SK-N-SH (cell line): ENCODE measurements at regions not wholly inside any gene's neighbourhood (a gene's known extent, or its start where the extent isn't known, plus 50 kb on each side); places are given as distances from the start of the nearest gene placed in this dataset.

Source experiments
- CTCF ChIA-PET: fragments of 300-600, 350-600 bp; formaldehyde crosslinking; extraction: SDS; loops from one replicate; lab custom pipeline; 2021; lab: Yijun Ruan, JAX
- POLR2A ChIA-PET: fragments of 350-600 bp; sonication (Branson Sonifier 250); formaldehyde crosslinking; extraction: SDS; loops from one replicate; lab custom pipeline; 2020; ENCODE audit warnings: antibody characterized with exemption, inconsistent platforms; lab: Yijun Ruan, JAX
- DNase-seq: peaks from one replicate; pipeline ENCODE4 v3.0.0; 2012
- H2AFZ ChIP-seq: fragments of 200-600 bp; sonication (generic); 2 replicates; pipeline ENCODE4 v1.8.1; 2016; ENCODE audit warnings: antibody characterized with exemption, mild to moderate bottlenecking, low read depth
- H3F3A ChIP-seq: fragments of 200-600 bp; sonication (generic); replicated peaks from 2 replicates; pipeline ENCODE3; 2016; ENCODE audit warnings: antibody characterized with exemption, mild to moderate bottlenecking; ENCODE audit not compliant: insufficient read depth
- H3K27ac ChIP-seq, 2 experiments: fragments of 200-500 bp in 1 of 2; fragments of 200-600 bp in 1 of 2; sonication (Bioruptor generic) in 1 of 2; sonication (generic), shearing (Covaris generic) in 1 of 2; 2 replicates each; pipeline versions ENCODE4 v1.5.1 to v1.6.1; 2014 to 2016; ENCODE audit warnings: low read depth in 2 of 2, inconsistent platforms in 1 of 2, low read length in 1 of 2, mild to moderate bottlenecking in 1 of 2, mixed read lengths in 1 of 2
- H3K27me3 ChIP-seq: fragments of 200-600 bp; sonication (generic), shearing (Covaris generic); 2 replicates; pipeline ENCODE4 v1.6.1; 2016; ENCODE audit warnings: mixed run types; ENCODE audit not compliant: insufficient read depth
- H3K36me3 ChIP-seq, 2 experiments: fragments of 200-500 bp in 1 of 2; fragments of 200-600 bp in 1 of 2; sonication (Bioruptor generic) in 1 of 2; sonication (generic) in 1 of 2; replicated peaks in 1 of 2; 2 replicates each; pipeline versions ENCODE3 to v1.5.1; 2014 to 2016; ENCODE audit warnings: low read length in 1 of 2, mild to moderate bottlenecking in 1 of 2; ENCODE audit not compliant: insufficient read depth in 2 of 2, control insufficient read depth in 1 of 2
- H3K4me1 ChIP-seq, 2 experiments: fragments of 200-500 bp in 1 of 2; fragments of 200-600 bp in 1 of 2; sonication (Bioruptor generic) in 1 of 2; sonication (generic), shearing (Covaris generic) in 1 of 2; 2 replicates each; pipeline versions ENCODE4 v1.5.1 to v1.6.1; 2014 to 2016; ENCODE audit warnings: low read depth in 1 of 2, low read length in 1 of 2, mixed run types in 1 of 2; ENCODE audit not compliant: insufficient read depth in 2 of 2, control insufficient read depth in 1 of 2
- H3K4me2 ChIP-seq: fragments of 200-600 bp; sonication (generic), shearing (Covaris generic); 2 replicates; pipeline ENCODE4 v1.6.1; 2017; ENCODE audit warnings: mixed run types
- H3K4me3 ChIP-seq, 2 experiments: fragments of 200-500 bp in 1 of 2; fragments of 200-600 bp in 1 of 2; sonication (Bioruptor generic) in 1 of 2; sonication (generic), shearing (Covaris generic) in 1 of 2; 2 replicates each; pipeline versions ENCODE4 v1.5.1 to v1.8.1; 2014 to 2016; ENCODE audit warnings: low read depth in 2 of 2, inconsistent platforms in 1 of 2, low read length in 1 of 2, mild to moderate bottlenecking in 1 of 2, mixed read lengths in 1 of 2, moderate library complexity in 1 of 2
- H3K79me2 ChIP-seq: fragments of 200-600 bp; sonication (generic); 2 replicates; pipeline ENCODE4 v1.8.1; 2017; ENCODE audit warnings: mild to moderate bottlenecking; ENCODE audit not compliant: insufficient read depth
- H3K9ac ChIP-seq: fragments of 200-600 bp; sonication (generic); 2 replicates; pipeline ENCODE4 v1.6.1; 2017; ENCODE audit warnings: mixed run types
- H3K9me2 ChIP-seq: fragments of 200-600 bp; sonication (generic); 2 replicates; pipeline ENCODE4 v1.6.1; 2017; ENCODE audit warnings: mixed run types
- H3K9me3 ChIP-seq: fragments of 200-600 bp; sonication (generic); 2 replicates; pipeline ENCODE4 v1.6.1; 2017; ENCODE audit warnings: mixed run types, mild to moderate bottlenecking, moderate library complexity
- H4K20me1 ChIP-seq: fragments of 200-600 bp; sonication (generic); 2 replicates; pipeline ENCODE4 v1.6.1; 2017; ENCODE audit warnings: mild to moderate bottlenecking, mixed run types; ENCODE audit not compliant: insufficient read depth
- CHD2 ChIP-seq: fragments of 150-350 bp; IDR thresholded peaks from 2 replicates; pipeline ENCODE4 v1.6.1; 2018; ENCODE audit warnings: low read length; ENCODE audit not compliant: partially characterized antibody
- ELF1 ChIP-seq: IDR thresholded peaks from 2 replicates; pipeline ENCODE4 v1.4.0; 2012
- EP300 ChIP-seq, 2 experiments: IDR thresholded peaks; 2 replicates each; pipeline versions ENCODE4 v1.4.0 to v1.6.1; 2012; ENCODE audit warnings: borderline replicate concordance in 1 of 2, low read depth in 1 of 2, low read length in 1 of 2
- EZH2phosphoT487 ChIP-seq: fragments of 200-600 bp; sonication (generic); IDR thresholded peaks from 2 replicates; pipeline ENCODE4 v1.6.1; 2017; ENCODE audit warnings: low read depth, mixed run types, mild to moderate bottlenecking, antibody characterized with exemption, moderate library complexity, borderline replicate concordance
- FOSL2 ChIP-seq: IDR thresholded peaks from 2 replicates; pipeline ENCODE4 v1.4.0; 2012; ENCODE audit warnings: low read depth, mild to moderate bottlenecking, moderate library complexity, borderline replicate concordance
- FOXJ3 ChIP-seq: sonication (generic); formaldehyde crosslinking; IDR thresholded peaks from 2 replicates; pipeline ENCODE4 v1.5.1; 2020; ENCODE audit warnings: mild to moderate bottlenecking, missing genetic modification reagents
- FOXM1 ChIP-seq: IDR thresholded peaks from 2 replicates; pipeline ENCODE4 v1.4.0; 2012; ENCODE audit warnings: low read depth, mild to moderate bottlenecking
- GABPA ChIP-seq: IDR thresholded peaks from 2 replicates; pipeline ENCODE4 v1.4.0; 2012; ENCODE audit warnings: low read depth, mild to moderate bottlenecking
- GATA2 ChIP-seq: sonication (generic); formaldehyde crosslinking; IDR thresholded peaks from 2 replicates; pipeline ENCODE4 v1.5.0; 2020; ENCODE audit warnings: mild to moderate bottlenecking, missing genetic modification reagents
- JUND ChIP-seq: IDR thresholded peaks from 2 replicates; pipeline ENCODE4 v1.4.0; 2012
- MEF2A ChIP-seq: IDR thresholded peaks from 2 replicates; pipeline ENCODE4 v1.4.0; 2012; ENCODE audit warnings: low read depth, borderline replicate concordance
- MXI1 ChIP-seq: IDR thresholded peaks from 2 replicates; pipeline ENCODE4 v1.6.1; 2012; ENCODE audit warnings: mild to moderate bottlenecking, low read depth, low read length, improper control_type of control experiment
- NFIC ChIP-seq: IDR thresholded peaks from 2 replicates; pipeline ENCODE4 v1.4.0; 2012; ENCODE audit warnings: borderline replicate concordance
- NRF1 ChIP-seq: IDR thresholded peaks from 2 replicates; pipeline ENCODE4 v1.6.1; 2012; ENCODE audit warnings: low read depth, mild to moderate bottlenecking, low read length
- POLR2AphosphoS5 ChIP-seq: IDR thresholded peaks from 2 replicates; pipeline ENCODE4 v1.6.1; 2012; ENCODE audit warnings: low read depth, low read length
- RAD21 ChIP-seq: IDR thresholded peaks from 2 replicates; pipeline ENCODE4 v1.6.1; 2012; ENCODE audit warnings: mild to moderate bottlenecking, low read length
- RCOR1 ChIP-seq: fragments of 150-350 bp; IDR thresholded peaks from 2 replicates; pipeline ENCODE4 v1.6.1; 2017; ENCODE audit warnings: antibody characterized with exemption, low read length
- RFX5 ChIP-seq: IDR thresholded peaks from 2 replicates; pipeline ENCODE4 v1.6.1; 2012; ENCODE audit warnings: mild to moderate bottlenecking, improper control_type of control experiment, low read length
- RXRA ChIP-seq: IDR thresholded peaks from 2 replicates; pipeline ENCODE4 v1.4.0; 2012; ENCODE audit warnings: low read depth, mild to moderate bottlenecking, borderline replicate concordance
- SIN3A ChIP-seq: IDR thresholded peaks from 2 replicates; pipeline ENCODE4 v1.6.1; 2012; ENCODE audit warnings: low read depth, mild to moderate bottlenecking, low read length, moderate library complexity, borderline replicate concordance
- TAF1 ChIP-seq: IDR thresholded peaks from 2 replicates; pipeline ENCODE4 v1.6.1; 2012; ENCODE audit warnings: low read depth, mild to moderate bottlenecking, low read length, moderate library complexity, borderline replicate concordance
- TCF12 ChIP-seq: IDR thresholded peaks from 2 replicates; pipeline ENCODE4 v1.4.0; 2012
- TEAD4 ChIP-seq: IDR thresholded peaks from 2 replicates; pipeline ENCODE4 v1.4.0; 2012; ENCODE audit warnings: mild to moderate bottlenecking, borderline replicate concordance; ENCODE audit not compliant: insufficient read depth
- USF1 ChIP-seq: IDR thresholded peaks from 2 replicates; pipeline ENCODE4 v1.4.0; 2012; ENCODE audit warnings: low read depth, borderline replicate concordance
- YY1 ChIP-seq: IDR thresholded peaks from 2 replicates; pipeline ENCODE4 v1.4.0; 2012; ENCODE audit warnings: low read depth, mild to moderate bottlenecking
- ZBTB33 ChIP-seq: IDR thresholded peaks from 2 replicates; pipeline ENCODE4 v1.4.0; 2012; ENCODE audit warnings: low read depth, borderline replicate concordance
- WGBS: methylation state at CpG from one replicate; pipeline ENCODE4 v1.1.6; 2017; ENCODE audit warnings: low lambda C conversion rate; 5-methylcytosine and 5-hydroxymethylcytosine counted together
- TF ChIP-seq, protein P1 (sequence below): IDR thresholded peaks from 2 replicates; pipeline ENCODE4 v1.6.1; 2012; ENCODE audit warnings: mild to moderate bottlenecking, low read depth, low read length, moderate library complexity
- TF ChIP-seq, protein P2 (sequence below): IDR thresholded peaks from 2 replicates; pipeline ENCODE4 v1.4.0; 2012; ENCODE audit warnings: low read depth
- TF ChIP-seq, protein P3 (sequence below): fragments of 150-350 bp; IDR thresholded peaks from 2 replicates; pipeline ENCODE4 v1.6.1; 2016; ENCODE audit warnings: mild to moderate bottlenecking, low read depth, low read length

GRCh38 chr18:6629635-6630140 is 99.8 kb upstream of the ARHGAP28 start:
- no peaks in the 10 kb centered on the region for H3K36me3 ChIP-seq
- H4K20me1 ChIP-seq: no peaks in the 10 kb centered on the region
- peak overlapping the region; percentile 18; the same call in 1 of the 2 replicates for H3K9ac ChIP-seq
- DNase-seq: no peak
- WGBS: 5% methylated on average over 5 of the region's 5 CpGs
- H3K9me3 ChIP-seq: no peaks in the 10 kb centered on the region
- POLR2A ChIA-PET: no interaction called here
- no peaks in the 10 kb centered on the region for H3K79me2 ChIP-seq
- peaks cover 0 to 9% of the 10 kb centered on the region in 2 experiments; a peak in 1 of 4 replicates for H3K4me1 ChIP-seq
- H3K27ac ChIP-seq: peak overlapping the region in 1 of 2 experiments; percentile 53; a peak in 2 of 4 replicates
- peak overlapping the region; percentile 34 for H3K4me2 ChIP-seq
- no peaks in the 10 kb centered on the region for H3K27me3 ChIP-seq
- no peak overlapping the region for H2AFZ ChIP-seq
- CTCF ChIA-PET: interaction anchor here (1.2 kb wide), 1 partner anchor 9 kb away, joined by 3 read pairs; no protein-coding TSS in a partner anchor
- peaks cover 16% of the 10 kb centered on the region for H3F3A ChIP-seq
- H3K4me3 ChIP-seq: no peak overlapping the region
- no peaks in the 10 kb centered on the region for H3K9me2 ChIP-seq
- TF ChIP-seq TEAD4 (peak; percentile 28; the same call in 1 of the 2 replicates), USF1 (no peak), CHD2 (no peak), JUND (peak; percentile 58), GABPA (no peak), MXI1 (no peak), RCOR1 (no peak), TCF12 (peak; percentile 57), RAD21 (no peak), FOSL2 (peak; percentile 63), MEF2A (no peak), EZH2phosphoT487 (no peak), SIN3A (no peak), POLR2AphosphoS5 (no peak), RFX5 (no peak), YY1 (no peak), EP300 (IDR thresholded peaks at IDR 0.05; ENCODE audit: borderline replicate concordance in 1 of 2, low read depth in 1 of 2, low read length in 1 of 2) (no peak), ELF1 (no peak), NRF1 (no peak), ZBTB33 (no peak), NFIC (peak; percentile 23; the same call in 1 of the 2 replicates), FOXM1 (no peak), GATA2 (CRISPR knock-in tag) (no peak), FOXJ3 (CRISPR knock-in tag) (no peak), TAF1 (no peak), RXRA (no peak)
- TF ChIP-seq, protein P1, sequence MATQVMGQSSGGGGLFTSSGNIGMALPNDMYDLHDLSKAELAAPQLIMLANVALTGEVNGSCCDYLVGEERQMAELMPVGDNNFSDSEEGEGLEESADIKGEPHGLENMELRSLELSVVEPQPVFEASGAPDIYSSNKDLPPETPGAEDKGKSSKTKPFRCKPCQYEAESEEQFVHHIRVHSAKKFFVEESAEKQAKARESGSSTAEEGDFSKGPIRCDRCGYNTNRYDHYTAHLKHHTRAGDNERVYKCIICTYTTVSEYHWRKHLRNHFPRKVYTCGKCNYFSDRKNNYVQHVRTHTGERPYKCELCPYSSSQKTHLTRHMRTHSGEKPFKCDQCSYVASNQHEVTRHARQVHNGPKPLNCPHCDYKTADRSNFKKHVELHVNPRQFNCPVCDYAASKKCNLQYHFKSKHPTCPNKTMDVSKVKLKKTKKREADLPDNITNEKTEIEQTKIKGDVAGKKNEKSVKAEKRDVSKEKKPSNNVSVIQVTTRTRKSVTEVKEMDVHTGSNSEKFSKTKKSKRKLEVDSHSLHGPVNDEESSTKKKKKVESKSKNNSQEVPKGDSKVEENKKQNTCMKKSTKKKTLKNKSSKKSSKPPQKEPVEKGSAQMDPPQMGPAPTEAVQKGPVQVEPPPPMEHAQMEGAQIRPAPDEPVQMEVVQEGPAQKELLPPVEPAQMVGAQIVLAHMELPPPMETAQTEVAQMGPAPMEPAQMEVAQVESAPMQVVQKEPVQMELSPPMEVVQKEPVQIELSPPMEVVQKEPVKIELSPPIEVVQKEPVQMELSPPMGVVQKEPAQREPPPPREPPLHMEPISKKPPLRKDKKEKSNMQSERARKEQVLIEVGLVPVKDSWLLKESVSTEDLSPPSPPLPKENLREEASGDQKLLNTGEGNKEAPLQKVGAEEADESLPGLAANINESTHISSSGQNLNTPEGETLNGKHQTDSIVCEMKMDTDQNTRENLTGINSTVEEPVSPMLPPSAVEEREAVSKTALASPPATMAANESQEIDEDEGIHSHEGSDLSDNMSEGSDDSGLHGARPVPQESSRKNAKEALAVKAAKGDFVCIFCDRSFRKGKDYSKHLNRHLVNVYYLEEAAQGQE: no peak
- TF ChIP-seq, protein P2, sequence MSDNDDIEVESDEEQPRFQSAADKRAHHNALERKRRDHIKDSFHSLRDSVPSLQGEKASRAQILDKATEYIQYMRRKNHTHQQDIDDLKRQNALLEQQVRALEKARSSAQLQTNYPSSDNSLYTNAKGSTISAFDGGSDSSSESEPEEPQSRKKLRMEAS: no peak
- TF ChIP-seq, protein P3, sequence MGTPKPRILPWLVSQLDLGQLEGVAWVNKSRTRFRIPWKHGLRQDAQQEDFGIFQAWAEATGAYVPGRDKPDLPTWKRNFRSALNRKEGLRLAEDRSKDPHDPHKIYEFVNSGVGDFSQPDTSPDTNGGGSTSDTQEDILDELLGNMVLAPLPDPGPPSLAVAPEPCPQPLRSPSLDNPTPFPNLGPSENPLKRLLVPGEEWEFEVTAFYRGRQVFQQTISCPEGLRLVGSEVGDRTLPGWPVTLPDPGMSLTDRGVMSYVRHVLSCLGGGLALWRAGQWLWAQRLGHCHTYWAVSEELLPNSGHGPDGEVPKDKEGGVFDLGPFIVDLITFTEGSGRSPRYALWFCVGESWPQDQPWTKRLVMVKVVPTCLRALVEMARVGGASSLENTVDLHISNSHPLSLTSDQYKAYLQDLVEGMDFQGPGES: no peak
